ENCODE measurements at regions not wholly inside any gene's neighbourhood (a gene's known extent, or its start where the extent isn't known, plus 50 kb on each side); places are given as distances from the start of the nearest gene placed in this dataset.

DNA sequence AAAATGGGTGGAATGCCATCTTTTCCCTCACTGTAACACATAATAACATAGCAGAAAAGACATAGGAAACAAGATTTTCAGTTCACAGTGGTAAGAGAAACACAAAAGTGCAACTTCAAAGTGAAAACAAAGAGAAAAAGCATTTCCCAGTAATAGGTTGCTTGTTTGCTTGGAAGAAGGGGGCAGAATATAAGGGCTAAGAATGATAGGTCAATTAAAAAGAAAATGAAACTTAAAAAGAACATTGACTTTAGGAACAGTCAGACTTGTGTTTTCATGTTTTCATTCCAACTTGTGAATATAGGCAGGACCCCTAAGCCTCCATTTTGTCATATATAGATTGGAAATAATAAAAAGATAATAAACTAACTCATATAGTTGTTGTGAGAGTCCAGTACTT is 168.2 kb upstream of the PPP3CA start:
- no peaks in the 10 kb centered on the region for H3K9me3 Mint-ChIP-seq
- no peak overlapping the region for H3K27ac Mint-ChIP-seq
- no peaks in the 10 kb centered on the region for H3K36me3 Mint-ChIP-seq (ENCODE audit: low read depth)
- no peak for TF ChIP-seq CTCF (IDR thresholded peaks at IDR 0.05)
- ChIA-PET POLR2A (no interaction called here), CTCF (no interaction called here)
- H3K4me1 Mint-ChIP-seq = no peaks in the 10 kb centered on the region
- no peak overlapping the region for H3K4me3 Mint-ChIP-seq
- no peak for DNase-seq
- H3K27me3 Mint-ChIP-seq = no peaks in the 10 kb centered on the region
- intact Hi-C loops (cut with micrococcal nuclease) = no loop called here
- no peak for ATAC-seq (ENCODE audit: low read depth)

GRCh38 chr4:101515099-101515498 is 167.8 kb upstream of the PPP3CA start:
- no peak for TF ChIP-seq CTCF (IDR thresholded peaks at IDR 0.05)
- no peak overlapping the region for H3K27ac Mint-ChIP-seq
- no peak overlapping the region for H3K4me3 Mint-ChIP-seq
- intact Hi-C loops (cut with micrococcal nuclease) = no loop called here
- no peaks in the 10 kb centered on the region for H3K9me3 Mint-ChIP-seq
- ChIA-PET POLR2A (no interaction called here), CTCF (no interaction called here)
- H3K27me3 Mint-ChIP-seq = no peaks in the 10 kb centered on the region
- no peaks in the 10 kb centered on the region for H3K4me1 Mint-ChIP-seq
- DNase-seq (no peak), ATAC-seq (ENCODE audit: low read depth) (no peak)
- no peaks in the 10 kb centered on the region for H3K36me3 Mint-ChIP-seq (ENCODE audit: low read depth)

GRCh38 chr4:101512416-101512815 is 165.1 kb upstream of the PPP3CA start:
- POLR2A ChIA-PET = no interaction called here
- no peaks in the 10 kb centered on the region for H3K36me3 Mint-ChIP-seq (ENCODE audit: low read depth)
- no peak for ATAC-seq (ENCODE audit: low read depth)
- intact Hi-C loops (cut with micrococcal nuclease) = no loop called here
- no peaks in the 10 kb centered on the region for H3K9me3 Mint-ChIP-seq
- H3K27ac Mint-ChIP-seq = no peak overlapping the region
- DNase-seq = no peak
- H3K4me1 Mint-ChIP-seq = no peaks in the 10 kb centered on the region
- H3K4me3 Mint-ChIP-seq = no peak overlapping the region
- TF ChIP-seq CTCF (IDR thresholded peaks at IDR 0.05) = no peak
- CTCF ChIA-PET = no interaction called here
- H3K27me3 Mint-ChIP-seq = no peaks in the 10 kb centered on the region

- Mint-ChIP-seq H3K9me3 (peaks cover 3% of the 10 kb centered on the region), H3K27me3 (no peaks in the 10 kb centered on the region), H3K36me3 (ENCODE audit: low read depth) (no peaks in the 10 kb centered on the region), H3K4me3 (no peak overlapping the region), H3K4me1 (no peaks in the 10 kb centered on the region), H3K27ac (no peak overlapping the region)
- DNase-seq (no peak), ATAC-seq (ENCODE audit: low read depth) (no peak)
- intact Hi-C loops (cut with micrococcal nuclease) = no loop called here
- ChIA-PET CTCF (no interaction called here), POLR2A (no interaction called here)
- no peak for TF ChIP-seq CTCF (IDR thresholded peaks at IDR 0.05)
Measured at GRCh38 chr4:101501421-101501820, 154.1 kb upstream of the PPP3CA start.

- ChIA-PET POLR2A (no interaction called here), CTCF (no interaction called here)
- no peak for ATAC-seq (ENCODE audit: low read depth)
- Mint-ChIP-seq H3K27ac (no peak overlapping the region), H3K9me3 (peaks cover 3% of the 10 kb centered on the region), H3K27me3 (no peaks in the 10 kb centered on the region), H3K4me1 (no peaks in the 10 kb centered on the region), H3K4me3 (no peak overlapping the region), H3K36me3 (ENCODE audit: low read depth) (no peaks in the 10 kb centered on the region)
- DNase-seq = no peak
- intact Hi-C loops (cut with micrococcal nuclease) = no loop called here
- no peak for TF ChIP-seq CTCF (IDR thresholded peaks at IDR 0.05)
Measured at GRCh38 chr4:101500742-101501141, 153.4 kb upstream of the PPP3CA start.
